A549 (cell line): ENCODE measurements at regions not wholly inside any gene's neighbourhood (a gene's known extent, or its start where the extent isn't known, plus 50 kb on each side); places are given as distances from the start of the nearest gene placed in this dataset.

Experiments
- ATAC-seq, 2 experiments: fragments of 200-7000 bp in 1 of 2; fragments of >200 bp in 1 of 2; cut with Nextera tagmentation in 1 of 2; cut with Tn5 transposase in 1 of 2; 3 replicates each; pipeline versions ENCODE4 v1.8.0 to v1.9.1; 2018 to 2020; ENCODE audit warnings: mild to moderate bottlenecking in 1 of 2, moderate library complexity in 1 of 2
- CTCF ChIA-PET: fragments of 300-600 bp; sonication (Branson Sonifier 250); formaldehyde crosslinking; extraction: SDS; loops from one replicate; lab custom pipeline; 2021; ENCODE audit warnings: antibody characterized with exemption, inconsistent platforms; lab: Yijun Ruan, JAX
- POLR2A ChIA-PET: fragments of 350-600 bp; formaldehyde crosslinking; extraction: SDS; loops from one replicate; lab custom pipeline; 2021; ENCODE audit warnings: antibody characterized with exemption, inconsistent platforms; lab: Yijun Ruan, JAX
- DNase-seq, 2 experiments: peaks; one replicate each; pipeline versions ENCODE4 v3.0.0 to v3.0.0-alpha.2; 2011 to 2016; ENCODE audit warnings: low read depth in 1 of 2, low spot score in 1 of 2
- FAIRE-seq: peaks from 2 replicates; lab custom pipeline; 2011; peaks lifted over from hg19 to GRCh38; lab: Jason Lieb, UNC
- H3K27ac ChIP-seq, 2 experiments: fragments of >200 bp; sonication (Bioruptor Twin); formaldehyde crosslinking; 3 replicates each; pipeline ENCODE4 v1.5.1; 2016 to 2017
- H3K4me1 ChIP-seq: fragments of >200 bp; sonication (Bioruptor Twin); formaldehyde crosslinking; 3 replicates; pipeline ENCODE4 v1.6.1; 2016
- H3K4me2 ChIP-seq: fragments of >200 bp; sonication (Bioruptor Twin); formaldehyde crosslinking; 3 replicates; pipeline ENCODE4 v1.6.1; 2016
- H3K4me3 ChIP-seq: fragments of >200 bp; sonication (Bioruptor Twin); formaldehyde crosslinking; 3 replicates; pipeline ENCODE4 v1.5.1; 2016
- H3K9me3 ChIP-seq: fragments of >200 bp; sonication (Bioruptor Twin); formaldehyde crosslinking; 3 replicates; pipeline ENCODE4 v1.6.1; 2016
- BHLHE40 ChIP-seq: IDR thresholded peaks from 2 replicates; pipeline ENCODE4 v1.6.1; 2012; ENCODE audit warnings: low read depth, low read length, inconsistent platforms
- CBX8 ChIP-seq: fragments of 200-600 bp; sonication (generic); IDR thresholded peaks from 2 replicates; pipeline ENCODE4 v1.6.1; 2016
- CEBPB ChIP-seq, 2 experiments: fragments of >200 bp in 1 of 2; sonication (Bioruptor Twin) in 1 of 2; formaldehyde crosslinking in 1 of 2; IDR thresholded peaks; 2 replicates each; pipeline ENCODE4 v1.6.1; 2012 to 2016
- EHF ChIP-seq: fragments of 250-450 bp; sonication (Bioruptor Pico); IDR thresholded peaks from 2 replicates; pipeline ENCODE4 v1.5.0; 2020; ENCODE audit warnings: mild to moderate bottlenecking
- FOSB ChIP-seq: fragments of 250-450 bp; sonication (Bioruptor Pico); IDR thresholded peaks from 2 replicates; pipeline ENCODE4 v1.5.0; 2020; ENCODE audit warnings: mild to moderate bottlenecking, moderate library complexity
- FOSL2 ChIP-seq, 2 experiments: fragments of 450-650 bp in 1 of 2; fragments of >200 bp in 1 of 2; sonication (Bioruptor Twin) in 1 of 2; formaldehyde crosslinking; IDR thresholded peaks; 2 replicates each; pipeline versions ENCODE4 v1.5.0 to v1.6.1; 2016 to 2020; ENCODE audit warnings: mild to moderate bottlenecking in 1 of 2, moderate library complexity in 1 of 2
- FOXS1 ChIP-seq: fragments of 250-450 bp; sonication (Bioruptor Pico); IDR thresholded peaks from 2 replicates; pipeline ENCODE4 v1.5.0; 2020; ENCODE audit warnings: mild to moderate bottlenecking, moderate library complexity
- HOXA7 ChIP-seq: fragments of 250-450 bp; sonication (Bioruptor Pico); IDR thresholded peaks from 2 replicates; pipeline ENCODE4 v1.5.0; 2020; ENCODE audit warnings: mild to moderate bottlenecking, moderate library complexity
- HOXB13 ChIP-seq: fragments of 250-450 bp; sonication (Bioruptor Pico); IDR thresholded peaks from 2 replicates; pipeline ENCODE4 v1.5.0; 2020; ENCODE audit warnings: low read depth, mild to moderate bottlenecking, moderate library complexity
- HOXB5 ChIP-seq: fragments of 250-450 bp; sonication (Bioruptor Pico); IDR thresholded peaks from 2 replicates; pipeline ENCODE4 v1.5.0; 2020; ENCODE audit warnings: mild to moderate bottlenecking, moderate library complexity
- NR3C1 ChIP-seq: fragments of >200 bp; sonication (Bioruptor Twin); formaldehyde crosslinking; IDR thresholded peaks from 3 replicates; pipeline ENCODE4 v1.6.1; 2017
- PHF8 ChIP-seq: fragments of 200-600 bp; sonication (generic); IDR thresholded peaks from 2 replicates; pipeline ENCODE4 v1.6.1; 2016; ENCODE audit warnings: low read depth, mild to moderate bottlenecking, antibody characterized with exemption, moderate library complexity, borderline replicate concordance
- POLR2AphosphoS2 ChIP-seq: conservative IDR thresholded peaks from 2 replicates; pipeline ENCODE4 v1.6.1; 2012; ENCODE audit warnings: low read length, improper control_type of control experiment, inconsistent platforms
- RCOR1 ChIP-seq: fragments of 150-350 bp; IDR thresholded peaks from 2 replicates; pipeline ENCODE4 v1.6.1; 2014; ENCODE audit warnings: antibody characterized with exemption, low read length, low read depth
- RFX5 ChIP-seq: fragments of 450-650 bp; IDR thresholded peaks from 2 replicates; pipeline ENCODE4 v1.7.1; 2014; ENCODE audit warnings: antibody characterized with exemption, mild to moderate bottlenecking, moderate library complexity
- RNF2 ChIP-seq: fragments of 200-600 bp; sonication (generic); IDR thresholded peaks from 2 replicates; pipeline ENCODE4 v1.6.1; 2016; ENCODE audit warnings: low read depth, mild to moderate bottlenecking, antibody characterized with exemption, moderate library complexity, borderline replicate concordance
- SMC3 ChIP-seq: fragments of >200 bp; sonication (Bioruptor Twin); formaldehyde crosslinking; IDR thresholded peaks from 3 replicates; pipeline ENCODE4 v1.6.1; 2018; ENCODE audit warnings: inconsistent platforms
- SREBF2 ChIP-seq: fragments of 450-650 bp; IDR thresholded peaks from 2 replicates; pipeline ENCODE4 v1.6.1; 2014; ENCODE audit warnings: mild to moderate bottlenecking, moderate library complexity
- TFCP2L1 ChIP-seq: fragments of 250-450 bp; sonication (Bioruptor Pico); IDR thresholded peaks from 2 replicates; pipeline ENCODE4 v1.5.0; 2021; ENCODE audit warnings: mild to moderate bottlenecking
- TP53 ChIP-seq: fragments of 250-450 bp; sonication (Bioruptor Pico); IDR thresholded peaks from 2 replicates; pipeline ENCODE4 v1.5.0; 2021; ENCODE audit warnings: mild to moderate bottlenecking, moderate library complexity
- ZC3H11A ChIP-seq: fragments of 450-650 bp; IDR thresholded peaks from 2 replicates; pipeline ENCODE4 v1.6.1; 2014; ENCODE audit warnings: antibody characterized with exemption, mild to moderate bottlenecking
- ZNF302 ChIP-seq: fragments of 250-450 bp; sonication (Bioruptor Pico); IDR thresholded peaks from 2 replicates; pipeline ENCODE4 v1.9.0; 2021; ENCODE audit warnings: inconsistent platforms, mild to moderate bottlenecking, moderate library complexity
- ZSCAN20 ChIP-seq: fragments of 250-450 bp; sonication (Bioruptor Pico); IDR thresholded peaks from 2 replicates; pipeline ENCODE4 v1.8.0; 2022; ENCODE audit warnings: mild to moderate bottlenecking, moderate library complexity
- WGBS: methylation state at CpG from one replicate; pipeline ENCODE4 v1.1.6; 2017; ENCODE audit errors: missing lambda C conversion rate; 5-methylcytosine and 5-hydroxymethylcytosine counted together
- TF ChIP-seq, protein P1 (sequence below): fragments of >200 bp; sonication (Bioruptor Twin); formaldehyde crosslinking; IDR thresholded peaks from 3 replicates; pipeline ENCODE4 v1.6.1; 2016
- TF ChIP-seq, protein P2 (sequence below): fragments of 250-450 bp; sonication (Bioruptor Pico); IDR thresholded peaks from 2 replicates; pipeline ENCODE4 v1.5.0; 2021; ENCODE audit warnings: mild to moderate bottlenecking, moderate library complexity, borderline replicate concordance
- TF ChIP-seq, protein P3 (sequence below): fragments of >200 bp; sonication (Bioruptor Twin); formaldehyde crosslinking; IDR thresholded peaks from 3 replicates; pipeline ENCODE4 v1.5.1; 2016
- TF ChIP-seq, protein P4 (sequence below): fragments of 150-350 bp; IDR thresholded peaks from 2 replicates; pipeline ENCODE4 v1.6.1; 2014; ENCODE audit warnings: low read depth, mild to moderate bottlenecking, low read length
- TF ChIP-seq, protein P5 (sequence below): IDR thresholded peaks from 2 replicates; pipeline ENCODE4 v1.6.1; 2012

DNA sequence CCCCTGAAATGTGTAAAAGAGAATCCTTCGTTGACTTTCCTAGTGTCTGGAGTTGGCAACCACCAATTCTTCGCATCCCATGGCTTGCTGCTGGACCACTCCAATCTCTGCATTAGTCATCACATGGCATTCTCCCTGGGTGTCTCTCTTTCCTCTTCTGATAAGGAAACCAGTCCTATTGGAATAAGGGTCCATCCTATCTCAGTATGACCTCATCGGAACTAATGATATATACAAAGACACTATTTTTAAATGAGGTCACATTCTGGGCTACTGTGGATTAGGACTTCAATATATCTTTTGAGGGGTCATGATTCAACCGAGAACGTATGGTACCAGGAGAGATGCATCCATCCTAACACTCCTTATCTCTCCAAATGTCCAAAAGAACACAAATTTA lies 259.1 kb upstream of the CPEB2 start:
- no peak for FAIRE-seq
- H3K4me2 ChIP-seq: no peak overlapping the region
- ChIA-PET CTCF (no interaction called here), POLR2A (no interaction called here)
- no peak for DNase-seq
- TF ChIP-seq RCOR1: no peak
- no peak for TF ChIP-seq FOSB (CRISPR knock-in tag)
- TF ChIP-seq BHLHE40: no peak
- no peak for TF ChIP-seq POLR2AphosphoS2
- no peak for TF ChIP-seq CEBPB (IDR thresholded peaks at IDR 0.05)
- TF ChIP-seq, protein P1, sequence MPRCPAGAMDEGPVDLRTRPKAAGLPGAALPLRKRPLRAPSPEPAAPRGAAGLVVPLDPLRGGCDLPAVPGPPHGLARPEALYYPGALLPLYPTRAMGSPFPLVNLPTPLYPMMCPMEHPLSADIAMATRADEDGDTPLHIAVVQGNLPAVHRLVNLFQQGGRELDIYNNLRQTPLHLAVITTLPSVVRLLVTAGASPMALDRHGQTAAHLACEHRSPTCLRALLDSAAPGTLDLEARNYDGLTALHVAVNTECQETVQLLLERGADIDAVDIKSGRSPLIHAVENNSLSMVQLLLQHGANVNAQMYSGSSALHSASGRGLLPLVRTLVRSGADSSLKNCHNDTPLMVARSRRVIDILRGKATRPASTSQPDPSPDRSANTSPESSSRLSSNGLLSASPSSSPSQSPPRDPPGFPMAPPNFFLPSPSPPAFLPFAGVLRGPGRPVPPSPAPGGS: no peak
- TF ChIP-seq NR3C1: no peak
- TF ChIP-seq, protein P2, sequence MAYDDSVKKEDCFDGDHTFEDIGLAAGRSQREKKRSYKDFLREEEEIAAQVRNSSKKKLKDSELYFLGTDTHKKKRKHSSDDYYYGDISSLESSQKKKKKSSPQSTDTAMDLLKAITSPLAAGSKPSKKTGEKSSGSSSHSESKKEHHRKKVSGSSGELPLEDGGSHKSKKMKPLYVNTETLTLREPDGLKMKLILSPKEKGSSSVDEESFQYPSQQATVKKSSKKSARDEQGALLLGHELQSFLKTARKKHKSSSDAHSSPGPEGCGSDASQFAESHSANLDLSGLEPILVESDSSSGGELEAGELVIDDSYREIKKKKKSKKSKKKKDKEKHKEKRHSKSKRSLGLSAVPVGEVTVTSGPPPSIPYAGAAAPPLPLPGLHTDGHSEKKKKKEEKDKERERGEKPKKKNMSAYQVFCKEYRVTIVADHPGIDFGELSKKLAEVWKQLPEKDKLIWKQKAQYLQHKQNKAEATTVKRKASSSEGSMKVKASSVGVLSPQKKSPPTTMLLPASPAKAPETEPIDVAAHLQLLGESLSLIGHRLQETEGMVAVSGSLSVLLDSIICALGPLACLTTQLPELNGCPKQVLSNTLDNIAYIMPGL (CRISPR knock-in tag): no peak
- H3K27ac ChIP-seq: no peak overlapping the region
- H3K4me1 ChIP-seq: no peaks in the 10 kb centered on the region
- no peak overlapping the region for H3K4me3 ChIP-seq
- no peak for ATAC-seq
- 94% methylated on average over 5 of the region's 5 CpGs for WGBS
- no peaks in the 10 kb centered on the region for H3K9me3 ChIP-seq

DNA sequence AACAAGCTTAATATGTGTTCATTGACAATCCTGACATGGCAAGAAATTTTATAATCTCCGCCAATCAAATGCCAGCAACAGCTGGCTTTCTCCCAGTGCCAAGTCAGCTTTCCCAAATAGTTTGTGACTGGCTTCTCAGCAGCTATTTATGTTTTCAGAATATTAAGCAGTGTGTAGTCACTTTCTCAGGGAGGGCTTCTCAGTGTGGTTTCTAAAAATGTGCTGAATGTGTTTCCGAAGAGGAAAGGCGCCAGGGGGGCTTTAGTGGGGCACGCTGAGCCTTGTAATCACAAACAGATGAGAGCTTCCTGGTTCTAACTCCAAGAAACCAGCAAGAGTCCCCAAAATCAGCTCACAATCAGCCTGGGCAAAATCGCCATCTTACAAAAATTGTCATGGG lies 258.7 kb upstream of the CPEB2 start:
- Histone ChIP-seq H3K4me3 (no peak overlapping the region), H3K4me1 (no peaks in the 10 kb centered on the region)
- POLR2A ChIA-PET: no interaction called here
- no peak for ATAC-seq
- TF ChIP-seq, protein P3, sequence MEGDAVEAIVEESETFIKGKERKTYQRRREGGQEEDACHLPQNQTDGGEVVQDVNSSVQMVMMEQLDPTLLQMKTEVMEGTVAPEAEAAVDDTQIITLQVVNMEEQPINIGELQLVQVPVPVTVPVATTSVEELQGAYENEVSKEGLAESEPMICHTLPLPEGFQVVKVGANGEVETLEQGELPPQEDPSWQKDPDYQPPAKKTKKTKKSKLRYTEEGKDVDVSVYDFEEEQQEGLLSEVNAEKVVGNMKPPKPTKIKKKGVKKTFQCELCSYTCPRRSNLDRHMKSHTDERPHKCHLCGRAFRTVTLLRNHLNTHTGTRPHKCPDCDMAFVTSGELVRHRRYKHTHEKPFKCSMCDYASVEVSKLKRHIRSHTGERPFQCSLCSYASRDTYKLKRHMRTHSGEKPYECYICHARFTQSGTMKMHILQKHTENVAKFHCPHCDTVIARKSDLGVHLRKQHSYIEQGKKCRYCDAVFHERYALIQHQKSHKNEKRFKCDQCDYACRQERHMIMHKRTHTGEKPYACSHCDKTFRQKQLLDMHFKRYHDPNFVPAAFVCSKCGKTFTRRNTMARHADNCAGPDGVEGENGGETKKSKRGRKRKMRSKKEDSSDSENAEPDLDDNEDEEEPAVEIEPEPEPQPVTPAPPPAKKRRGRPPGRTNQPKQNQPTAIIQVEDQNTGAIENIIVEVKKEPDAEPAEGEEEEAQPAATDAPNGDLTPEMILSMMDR: no peak
- TF ChIP-seq RFX5 (no peak), HOXB13 (no peak), FOSB (CRISPR knock-in tag) (no peak), EHF (CRISPR knock-in tag) (no peak), SMC3 (no peak), BHLHE40 (no peak), ZSCAN20 (CRISPR knock-in tag) (no peak), TP53 (CRISPR knock-in tag) (no peak), RNF2 (no peak)
- TF ChIP-seq, protein P4, sequence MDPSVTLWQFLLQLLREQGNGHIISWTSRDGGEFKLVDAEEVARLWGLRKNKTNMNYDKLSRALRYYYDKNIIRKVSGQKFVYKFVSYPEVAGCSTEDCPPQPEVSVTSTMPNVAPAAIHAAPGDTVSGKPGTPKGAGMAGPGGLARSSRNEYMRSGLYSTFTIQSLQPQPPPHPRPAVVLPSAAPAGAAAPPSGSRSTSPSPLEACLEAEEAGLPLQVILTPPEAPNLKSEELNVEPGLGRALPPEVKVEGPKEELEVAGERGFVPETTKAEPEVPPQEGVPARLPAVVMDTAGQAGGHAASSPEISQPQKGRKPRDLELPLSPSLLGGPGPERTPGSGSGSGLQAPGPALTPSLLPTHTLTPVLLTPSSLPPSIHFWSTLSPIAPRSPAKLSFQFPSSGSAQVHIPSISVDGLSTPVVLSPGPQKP: no peak
- TF ChIP-seq, all 56 proteins: peak for 0
- Histone ChIP-seq H3K4me2 (no peak overlapping the region), H3K27ac (no peak overlapping the region), H3K9me3 (no peaks in the 10 kb centered on the region)
- CTCF ChIA-PET: no interaction called here
- WGBS: 85% methylated on average over 5 of the region's 5 CpGs
- no peak for DNase-seq
- no peak for FAIRE-seq

DNA sequence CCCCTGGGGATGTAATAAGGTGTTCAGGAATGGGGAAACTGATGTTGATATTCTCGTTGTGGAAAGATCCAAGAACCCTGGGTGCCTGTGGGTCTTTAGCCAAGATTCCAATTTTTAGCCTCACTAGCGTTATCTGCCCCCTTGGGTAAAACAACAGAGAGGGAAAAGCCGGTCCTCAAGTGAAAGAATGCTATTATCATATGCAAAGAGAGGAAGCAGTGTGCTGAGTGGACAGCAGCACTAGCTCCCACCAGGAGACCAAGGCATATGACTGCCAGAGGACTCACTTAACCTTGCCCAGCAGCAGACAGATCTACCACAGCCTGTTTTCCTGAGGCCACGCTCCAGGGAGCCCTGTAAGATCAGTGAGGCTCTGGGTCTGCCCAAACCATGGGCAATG lies 257.9 kb upstream of the CPEB2 start:
- no peaks in the 10 kb centered on the region for H3K4me1 ChIP-seq
- DNase-seq (no peak), FAIRE-seq (no peak), ATAC-seq (no peak)
- ChIA-PET POLR2A (no interaction called here), CTCF (no interaction called here)
- H3K27ac ChIP-seq: no peak overlapping the region
- H3K4me2 ChIP-seq: no peak overlapping the region
- H3K9me3 ChIP-seq: no peaks in the 10 kb centered on the region
- WGBS: 66% methylated on average over 4 of the region's 4 CpGs
- H3K4me3 ChIP-seq: no peak overlapping the region
- TF ChIP-seq FOSL2 (IDR thresholded peaks at IDR 0.05) (no peak), FOSL2 (CRISPR knock-in tag; IDR thresholded peaks at IDR 0.05) (no peak), HOXA7 (CRISPR knock-in tag) (no peak), ZC3H11A (no peak), HOXB5 (CRISPR knock-in tag) (no peak), PHF8 (no peak), TFCP2L1 (CRISPR knock-in tag) (no peak), ZNF302 (CRISPR knock-in tag) (no peak), CBX8 (no peak), SREBF2 (no peak), EHF (CRISPR knock-in tag) (no peak), FOXS1 (CRISPR knock-in tag) (no peak)
- TF ChIP-seq, protein P1: no peak
- TF ChIP-seq, protein P5, sequence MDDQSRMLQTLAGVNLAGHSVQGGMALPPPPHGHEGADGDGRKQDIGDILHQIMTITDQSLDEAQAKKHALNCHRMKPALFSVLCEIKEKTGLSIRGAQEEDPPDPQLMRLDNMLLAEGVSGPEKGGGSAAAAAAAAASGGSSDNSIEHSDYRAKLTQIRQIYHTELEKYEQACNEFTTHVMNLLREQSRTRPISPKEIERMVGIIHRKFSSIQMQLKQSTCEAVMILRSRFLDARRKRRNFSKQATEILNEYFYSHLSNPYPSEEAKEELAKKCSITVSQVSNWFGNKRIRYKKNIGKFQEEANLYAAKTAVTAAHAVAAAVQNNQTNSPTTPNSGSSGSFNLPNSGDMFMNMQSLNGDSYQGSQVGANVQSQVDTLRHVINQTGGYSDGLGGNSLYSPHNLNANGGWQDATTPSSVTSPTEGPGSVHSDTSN: no peak
